ENCODE measurements at regions not wholly inside any gene's neighbourhood (a gene's known extent, or its start where the extent isn't known, plus 50 kb on each side); places are given as distances from the start of the nearest gene placed in this dataset.

GRCh38 chr6:150698391-150698790 is 98.7 kb downstream of the PLEKHG1 start:
- no peak for DNase-seq (ENCODE audit: low read depth, low spot score)
- Histone ChIP-seq H3K4me1 (ENCODE audit: control insufficient read depth, insufficient read depth, low read length) (no peaks in the 10 kb centered on the region; the same call in none of the 2 replicates), H3K9me3 (replicated peaks; ENCODE audit: control insufficient read depth, insufficient read depth, low read length) (no peaks in the 10 kb centered on the region; the same call in 2 of the 3 replicates), H3K27me3 (replicated peaks in 1 of 2; ENCODE audit: control insufficient read depth in 2 of 2, insufficient read depth in 2 of 2, low read length in 1 of 2) (no peaks in the 10 kb centered on the region; a peak in 1 of 4 replicates), H3K4me2 (ENCODE audit: control insufficient read depth, insufficient read depth) (no peak overlapping the region), H3K9ac (ENCODE audit: control insufficient read depth, insufficient read depth, low read length) (no peak overlapping the region), H3K36me3 (ENCODE audit: control insufficient read depth in 2 of 2, insufficient read depth in 2 of 2, low read length in 1 of 2) (no peaks in the 10 kb centered on the region), H3K4me3 (no peak overlapping the region), H4K20me1 (ENCODE audit: control insufficient read depth, insufficient read depth) (no peaks in the 10 kb centered on the region), H3K79me2 (ENCODE audit: control insufficient read depth, insufficient read depth, low read length) (no peaks in the 10 kb centered on the region), H2AFZ (ENCODE audit: control insufficient read depth, low read depth, low read length) (no peak overlapping the region), H3K27ac (ENCODE audit: control insufficient read depth, insufficient read depth) (no peak overlapping the region)
- BruUV-seq (replicated peaks): no TSS peak
- FAIRE-seq: peak; percentile 27
- POLR2A ChIA-PET: interaction anchor here (0.6 to 1.1 kb wide), 2 partner anchors 75 to 99 kb away, joined by 3 to 5 read pairs; partner anchors contain the start of gene PLEKHG1
- peak; percentile 63 for ATAC-seq
- SMC1A ChIA-PET (ENCODE audit: uncharacterized antibody, unreplicated experiment): interaction anchor here (0.8 to 1.1 kb wide), 3 partner anchors 11 to 43 kb away, joined by 3 read pairs; no protein-coding TSS in a partner anchor
- RAD21 ChIA-PET (ENCODE audit: unreplicated experiment): no interaction called here
- in situ Hi-C loops (cut with MboI) (no loop called here), intact Hi-C loops (cut with micrococcal nuclease; ENCODE audit: unreplicated experiment) (no loop called here)
- no peak for TF ChIP-seq EED (IDR thresholded peaks at IDR 0.05; ENCODE audit: low read depth)
- TF ChIP-seq SPI1 (IDR thresholded peaks at IDR 0.05; ENCODE audit: borderline replicate concordance, insufficient read depth, low read depth, low read length): peak; percentile 84
- CTCF ChIA-PET: interaction anchor here (0.7 to 1.1 kb wide), 2 partner anchors 10 to 43 kb away, joined by 3 read pairs; no protein-coding TSS in a partner anchor
- 44% methylated on average over 6 of the region's 6 CpGs for WGBS (ENCODE audit: insufficient coverage, insufficient replicate concordance, low lambda C conversion rate, missing lambda C conversion rate)

GRCh38 chr6:150702675-150703074 is 103.0 kb downstream of the PLEKHG1 start:
- FAIRE-seq (no peak), ATAC-seq (peak; percentile 78), DNase-seq (ENCODE audit: low read depth, low spot score) (no peak)
- 9% methylated on average over 6 of the region's 6 CpGs for WGBS (ENCODE audit: insufficient coverage, insufficient replicate concordance, low lambda C conversion rate, missing lambda C conversion rate)
- H3K27ac ChIP-seq (ENCODE audit: control insufficient read depth, insufficient read depth): no peak overlapping the region
- no peaks in the 10 kb centered on the region; the same call in 1 of the 2 replicates for H3K4me1 ChIP-seq (ENCODE audit: control insufficient read depth, insufficient read depth, low read length)
- ChIA-PET RAD21 (ENCODE audit: unreplicated experiment) (interaction anchor here (0.8 to 1.5 kb wide), 2 partner anchors 39 to 102 kb away, joined by 3 read pairs; no protein-coding TSS in a partner anchor), SMC1A (ENCODE audit: uncharacterized antibody, unreplicated experiment) (interaction anchor here (0.9 to 2.3 kb wide), 10 partner anchors 9 to 111 kb away, joined by 3 to 10 read pairs (median 3); no protein-coding TSS in a partner anchor), POLR2A (no interaction called here), CTCF (interaction anchor here (0.9 to 1.7 kb wide), 6 partner anchors 8 to 39 kb away, joined by 3 to 5 read pairs (median 4); no protein-coding TSS in a partner anchor)
- H2AFZ ChIP-seq (ENCODE audit: control insufficient read depth, low read depth, low read length): peak overlapping the region; percentile 31
- H3K9ac ChIP-seq (ENCODE audit: control insufficient read depth, insufficient read depth, low read length): no peak overlapping the region
- in situ Hi-C loops (cut with MboI) (no loop called here), intact Hi-C loops (cut with micrococcal nuclease; ENCODE audit: unreplicated experiment) (no loop called here)
- no peaks in the 10 kb centered on the region for H3K36me3 ChIP-seq (ENCODE audit: control insufficient read depth in 2 of 2, insufficient read depth in 2 of 2, low read length in 1 of 2)
- H3K4me2 ChIP-seq (ENCODE audit: control insufficient read depth, insufficient read depth): no peak overlapping the region; the same call in 1 of the 2 replicates
- H4K20me1 ChIP-seq (ENCODE audit: control insufficient read depth, insufficient read depth): no peaks in the 10 kb centered on the region
- no peak overlapping the region for H3K4me3 ChIP-seq
- H3K27me3 ChIP-seq (replicated peaks in 1 of 2; ENCODE audit: control insufficient read depth in 2 of 2, insufficient read depth in 2 of 2, low read length in 1 of 2): no peaks in the 10 kb centered on the region
- H3K9me3 ChIP-seq (replicated peaks; ENCODE audit: control insufficient read depth, insufficient read depth, low read length): no peaks in the 10 kb centered on the region
- TF ChIP-seq STAT3 (IDR thresholded peaks at IDR 0.05; ENCODE audit: low read depth, low read length): no peak
- no peak for TF ChIP-seq FOXK2 (IDR thresholded peaks at IDR 0.05)
- 0 out of 4 replicates have a peak, but pooled peaks of 1 of the 2 experiments have one; percentile 52 for TF ChIP-seq SRF (IDR thresholded peaks at IDR 0.05; ENCODE audit: low read depth in 2 of 2, low read length in 2 of 2)
- TF ChIP-seq CHD4 (IDR thresholded peaks at IDR 0.05): no peak
- TF ChIP-seq RELA (IDR thresholded peaks at IDR 0.05; ENCODE audit: borderline replicate concordance, partially characterized antibody): no peak
- no peak for TF ChIP-seq PRDM15 (CRISPR knock-in tag; IDR thresholded peaks at IDR 0.05)
- no peak for TF ChIP-seq TBL1XR1 (IDR thresholded peaks at IDR 0.05; ENCODE audit: low read depth, low read length)
- TF ChIP-seq SPI1 (IDR thresholded peaks at IDR 0.05; ENCODE audit: borderline replicate concordance, insufficient read depth, low read depth, low read length): peak; percentile 64; the same call in 1 of the 2 replicates
- no peak for TF ChIP-seq NFIC (IDR thresholded peaks at IDR 0.05; ENCODE audit: low read depth, low read length)
- no peak for TF ChIP-seq CBX3 (IDR thresholded peaks at IDR 0.05; ENCODE audit: borderline replicate concordance, low read depth)
- no peak for TF ChIP-seq MAX (IDR thresholded peaks at IDR 0.05; ENCODE audit: low read depth, low read length)
- no peaks in the 10 kb centered on the region for H3K79me2 ChIP-seq (ENCODE audit: control insufficient read depth, insufficient read depth, low read length)
- no TSS peak for BruUV-seq (replicated peaks)

Data from GM12878 (cell line).